ENCODE measurements at regions not wholly inside any gene's neighbourhood (a gene's known extent, or its start where the extent isn't known, plus 50 kb on each side); places are given as distances from the start of the nearest gene placed in this dataset.

GRCh38 chr6:169164986-169165385 lies 88.7 kb downstream of the THBS2 start:
- no peak for TF ChIP-seq BHLHE40 (IDR thresholded peaks at IDR 0.05; ENCODE audit: low read depth, low read length)
- TF ChIP-seq E2F6 (IDR thresholded peaks at IDR 0.05; ENCODE audit: borderline replicate concordance, low read depth): no peak
- TF ChIP-seq BCL3 (IDR thresholded peaks at IDR 0.05): no peak
- TF ChIP-seq KDM1A (IDR thresholded peaks at IDR 0.05; ENCODE audit: low read depth): no peak
- TF ChIP-seq HMGXB4 (CRISPR knock-in tag; IDR thresholded peaks at IDR 0.05; ENCODE audit: borderline replicate concordance): no peak
- no peak for TF ChIP-seq CTCF (IDR thresholded peaks at IDR 0.05)

All from A549 (cell line).